Right ventricle myocardium inferior (tissue), 1 donor: ENCODE measurements at regions not wholly inside any gene's neighbourhood (a gene's known extent, or its start where the extent isn't known, plus 50 kb on each side); places are given as distances from the start of the nearest gene placed in this dataset.
"Not testable (repeated sequence)": the region's sequence is repeated elsewhere in the genome, so short reads cannot be mapped to it uniquely, and the experiment has no call there.

ENCODE experiments used
- ATAC-seq: fragments of 200-7000 bp; cut with Tn5 transposase; one replicate; pipeline ENCODE4 v1.9.1; 2020; ENCODE audit warnings: mild to moderate bottlenecking, moderate library complexity
- DNase-seq: peaks from one replicate; pipeline ENCODE4 v3.0.0; 2021; ENCODE audit errors: missing footprints
- intact Hi-C: fragments of 100-400 bp; cut with DNase I; formaldehyde crosslinking; loops from one replicate; pipeline ENCODE4 v1.11.0; 2022
- donor health status: DM: no; HTN: yes; CAD: no; lungs with severe emphysema.

DNA sequence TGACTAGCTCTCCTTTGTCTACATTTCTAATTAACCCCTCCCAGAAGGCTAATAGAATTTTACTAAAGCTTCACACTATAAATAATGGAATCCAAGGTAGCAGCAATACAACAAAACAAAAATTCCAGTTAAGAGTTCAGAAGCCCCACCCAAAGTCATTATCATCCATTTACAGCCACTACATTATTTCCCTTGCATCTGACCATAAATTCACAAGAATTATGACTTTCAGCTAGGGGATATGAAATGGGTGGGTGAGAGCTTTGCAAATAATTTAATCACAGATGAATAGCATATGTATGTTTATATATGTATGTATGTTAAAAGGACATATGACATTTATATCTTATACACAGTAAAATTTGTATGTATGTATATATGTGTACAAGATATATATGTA is 65.3 kb upstream of the PTGDR start:
- ATAC-seq (no peak), DNase-seq (no peak)
- intact Hi-C loops, result no loop called here

DNA sequence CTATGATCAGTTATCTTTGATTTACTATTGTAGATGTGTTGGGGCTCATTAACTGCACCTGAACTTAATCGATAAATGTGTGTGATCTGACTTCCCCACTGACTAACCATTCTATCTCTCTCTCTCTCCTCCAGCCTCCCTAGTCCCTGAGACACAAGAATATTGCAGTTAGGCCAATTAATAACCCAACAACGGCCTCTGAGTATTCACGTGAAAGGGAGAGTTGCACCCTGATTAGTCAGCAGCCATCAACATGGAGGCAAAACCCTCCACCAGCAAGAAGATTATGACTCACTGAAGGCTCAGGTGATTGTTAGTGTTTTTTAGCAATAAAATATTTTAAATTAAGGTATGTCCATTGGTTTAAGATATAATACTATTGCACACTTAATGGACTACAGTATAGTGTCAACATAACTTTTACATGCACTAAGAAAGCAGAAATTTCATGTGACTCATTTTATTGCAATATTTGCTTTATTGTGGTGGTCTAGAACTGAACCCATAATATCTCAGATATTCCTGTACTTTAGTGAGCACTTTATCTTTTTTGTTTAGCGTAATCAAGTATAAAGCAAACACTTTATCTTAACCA is 77.1 kb upstream of the PTGDR start:
- DNase-seq, result no peak
- intact Hi-C loops, result no loop called here
- no peak for ATAC-seq

DNA sequence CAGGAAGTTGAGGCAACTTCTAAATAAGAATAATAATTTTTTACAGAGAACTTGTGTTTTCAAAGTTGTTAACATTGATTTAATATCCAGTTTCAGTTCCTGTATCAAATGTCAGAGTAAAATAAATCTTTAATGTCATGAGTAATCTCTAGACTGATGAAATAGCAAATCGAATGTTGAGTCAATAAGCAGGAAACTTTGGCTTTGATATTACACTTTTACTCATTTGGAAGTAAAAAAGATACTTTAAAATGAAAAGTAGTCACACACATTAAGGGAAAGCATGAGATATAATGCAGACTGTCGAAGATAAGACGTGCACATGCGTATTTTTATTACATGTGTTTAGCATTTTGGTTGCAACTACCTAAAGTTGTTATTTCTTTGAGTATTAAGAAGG is 78.2 kb upstream of the PTGDR start:
- no peak for DNase-seq
- no peak for ATAC-seq

DNA sequence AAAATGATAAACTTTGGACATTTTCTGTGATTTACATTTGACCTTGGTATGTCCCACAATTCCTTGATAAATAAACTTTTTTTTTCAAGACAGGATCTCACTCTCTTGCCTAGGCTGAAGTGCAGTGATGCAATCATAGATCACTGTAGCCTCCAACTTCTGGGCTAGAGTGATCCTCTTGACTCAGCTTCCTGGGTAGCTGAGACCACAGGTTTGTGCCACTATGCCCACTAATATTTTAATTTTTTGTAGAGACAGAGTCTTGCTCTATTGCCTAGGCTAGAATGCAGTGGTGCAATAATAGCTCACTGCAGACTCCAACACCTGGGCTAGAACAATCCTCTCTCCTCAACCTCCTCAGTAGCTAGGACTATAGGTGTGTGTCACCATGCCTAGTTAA is 79.1 kb upstream of the PTGDR start:
- DNase-seq (no peak), ATAC-seq (no peak)
- intact Hi-C loops, result no loop called here

More for the DNA sequence above, 78.2 kb upstream of the PTGDR start:
- intact Hi-C loops, result no loop called here

DNA sequence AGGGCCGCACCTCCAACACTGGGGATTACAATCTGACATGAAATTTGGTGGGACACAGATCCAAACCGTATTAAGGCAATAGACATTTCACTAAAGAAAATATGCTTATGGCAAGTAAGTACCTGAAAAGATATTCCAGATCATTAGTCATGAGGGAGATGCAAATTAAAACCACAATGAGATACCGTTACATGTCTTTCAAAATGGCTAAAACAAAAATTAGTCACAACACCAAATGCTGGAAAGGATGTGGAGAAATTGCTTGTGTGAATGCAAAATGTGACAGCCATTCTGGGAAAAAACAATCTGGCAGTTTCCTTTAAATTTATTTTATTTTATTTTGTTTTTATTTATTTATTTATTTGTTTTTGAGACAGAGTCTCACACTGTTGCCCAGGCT is 82.3 kb upstream of the PTGDR start:
- ATAC-seq, result no peak

DNA sequence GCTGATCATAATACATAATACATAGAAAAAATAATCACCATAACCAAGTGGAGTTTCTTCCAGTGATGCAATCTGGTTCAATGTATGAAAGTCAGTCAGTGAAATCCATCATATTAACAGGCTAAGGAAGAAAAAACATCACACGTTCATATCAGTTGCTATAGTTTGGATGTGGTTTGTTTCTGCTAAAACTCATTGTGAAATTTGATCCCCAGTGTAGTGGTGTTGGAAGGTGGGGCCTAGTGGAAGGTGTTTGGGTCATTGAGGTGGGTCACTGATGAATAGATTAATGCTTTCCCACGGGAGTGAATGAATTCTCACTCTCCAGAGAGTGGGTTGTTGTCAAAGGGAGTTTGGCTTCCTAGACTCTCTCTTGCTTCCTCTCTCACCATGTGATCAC is 84.6 kb upstream of the PTGDR start:
- ATAC-seq (no peak), DNase-seq (no peak)
- intact Hi-C loops, result no loop called here

More for the DNA sequence above, 82.3 kb upstream of the PTGDR start:
- intact Hi-C loops, result no loop called here
- DNase-seq, result no peak

DNA sequence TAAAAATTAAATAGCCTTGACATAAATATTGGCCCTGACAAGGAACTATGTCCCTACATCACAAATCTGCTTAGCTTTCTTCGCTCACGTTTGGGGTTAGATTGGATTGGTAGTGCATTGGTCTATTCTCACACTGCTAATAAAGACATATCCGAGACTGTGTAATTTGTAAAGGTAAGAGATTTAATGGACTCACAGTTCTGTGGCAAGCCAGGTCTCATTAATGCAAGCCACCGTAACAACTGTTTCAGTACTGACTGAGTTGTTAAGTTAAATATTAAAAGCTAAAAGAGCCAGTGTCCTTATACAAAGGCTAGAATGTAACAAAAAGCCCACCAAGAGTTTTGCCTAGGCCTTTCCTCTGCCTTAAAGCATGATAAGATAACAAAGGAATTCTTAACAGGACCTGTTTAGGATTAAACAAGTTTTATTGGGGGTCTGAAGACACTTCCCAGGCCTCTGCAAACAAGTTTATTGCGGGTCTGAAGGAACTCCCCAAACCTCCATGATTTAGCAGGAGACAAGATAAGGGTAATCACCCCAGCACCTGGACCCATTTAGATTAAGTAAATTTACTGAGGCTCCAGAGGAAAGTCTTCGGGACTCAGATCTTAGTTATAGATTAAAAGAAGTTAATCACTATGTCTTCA is 88.2 kb upstream of the PTGDR start:
- intact Hi-C loops, result no loop called here
- no peak for DNase-seq
- no peak for ATAC-seq

DNA sequence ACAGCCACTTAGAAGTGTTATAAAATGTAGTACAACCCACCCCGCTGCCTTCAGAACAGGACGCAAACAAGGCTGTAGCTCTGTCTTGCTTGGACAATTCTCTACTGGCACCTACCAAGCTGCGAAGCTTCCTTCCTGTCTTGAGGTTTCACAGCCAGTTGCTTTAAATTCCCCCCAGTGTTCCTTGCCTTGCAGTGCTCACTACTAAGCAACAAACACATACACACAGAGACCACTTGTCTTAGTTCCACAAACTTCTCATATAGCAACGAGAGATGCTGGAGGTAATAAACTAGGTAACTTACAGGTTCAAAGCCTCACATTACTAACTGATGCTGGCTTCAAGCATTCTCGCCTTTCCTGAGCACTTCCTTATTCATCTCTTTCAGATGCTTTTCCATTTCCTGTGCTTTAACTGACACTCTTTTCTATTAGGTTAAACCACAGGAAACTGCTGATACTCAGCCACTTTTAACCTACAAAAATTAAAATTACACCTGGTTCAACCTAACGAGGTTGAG is 91.5 kb upstream of the PTGDR start:
- DNase-seq, result no peak
- no peak for ATAC-seq
- intact Hi-C loops, result no loop called here

DNA sequence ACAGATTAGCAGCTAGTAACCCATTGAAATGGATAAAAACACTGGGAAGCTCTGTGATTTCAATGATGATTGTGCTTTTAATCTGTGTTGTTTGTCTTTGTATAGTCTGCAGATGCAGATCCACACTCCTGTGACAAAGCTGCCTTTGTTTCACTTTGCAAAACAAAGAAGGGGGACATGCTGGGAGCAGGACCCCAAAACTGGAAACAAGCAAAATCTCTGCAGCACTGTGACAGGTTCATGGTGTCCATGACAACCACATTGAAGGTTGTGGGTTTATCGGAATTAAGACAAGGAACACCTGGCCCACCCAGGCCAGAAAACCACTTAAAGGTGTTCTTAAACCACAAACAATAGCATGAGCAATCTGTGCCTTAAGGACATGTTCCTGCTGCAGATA is 95.6 kb upstream of the PTGDR start:
- ATAC-seq, intact Hi-C loops: not testable (repeated sequence)
- peak; percentile 42 for DNase-seq

DNA sequence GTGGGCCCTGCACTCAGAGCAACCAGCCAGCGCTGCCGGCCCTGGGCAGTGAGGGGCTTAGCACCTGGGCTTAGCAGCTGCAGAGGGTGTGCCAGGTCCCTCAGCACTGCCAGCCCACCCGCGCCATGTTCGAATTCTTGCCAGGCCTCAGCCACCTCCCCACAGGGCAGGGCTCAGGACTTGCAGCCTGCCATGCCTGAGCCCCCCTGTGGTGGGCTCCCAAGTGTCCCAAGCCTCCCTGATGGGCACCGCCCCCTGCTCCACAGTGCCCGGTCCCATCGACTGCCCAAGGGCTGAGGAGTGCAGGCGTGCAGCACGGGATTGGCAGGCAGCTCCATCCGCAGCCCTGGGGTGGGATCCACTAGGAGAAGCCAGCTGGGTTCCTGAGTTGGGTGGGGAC is 98.0 kb upstream of the NID2 start:
- intact Hi-C loops, result no loop called here
- ATAC-seq (no peak), DNase-seq (no peak)

DNA sequence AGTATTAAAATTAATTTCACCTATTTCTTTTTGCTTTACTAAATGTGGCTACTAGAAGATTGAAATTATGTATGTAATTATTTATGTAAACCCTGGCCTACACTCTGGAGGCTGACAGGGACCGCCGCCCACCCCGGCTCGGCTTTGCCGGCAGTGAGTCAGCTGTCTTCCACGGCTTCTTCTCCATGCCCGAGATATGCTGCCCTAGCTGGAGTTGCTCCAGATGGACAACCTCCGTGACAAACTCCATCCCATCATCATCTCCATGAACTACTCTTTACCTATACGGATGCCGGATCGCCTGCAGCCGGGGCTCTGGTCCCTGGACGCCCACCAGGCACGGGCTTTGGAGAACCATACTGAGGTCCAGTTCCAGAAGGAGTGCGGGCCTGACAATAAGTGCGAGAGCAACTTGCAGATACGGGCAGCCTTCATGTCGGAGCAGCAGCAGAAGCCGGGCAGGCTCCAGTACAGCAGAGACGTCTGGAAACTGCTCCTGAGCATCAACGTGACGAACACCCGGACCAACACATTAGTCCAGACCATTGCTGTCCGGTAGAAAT is 86.9 kb upstream of the NID2 start:
- DNase-seq (no peak), ATAC-seq (no peak)
- intact Hi-C loops, result no loop called here

DNA sequence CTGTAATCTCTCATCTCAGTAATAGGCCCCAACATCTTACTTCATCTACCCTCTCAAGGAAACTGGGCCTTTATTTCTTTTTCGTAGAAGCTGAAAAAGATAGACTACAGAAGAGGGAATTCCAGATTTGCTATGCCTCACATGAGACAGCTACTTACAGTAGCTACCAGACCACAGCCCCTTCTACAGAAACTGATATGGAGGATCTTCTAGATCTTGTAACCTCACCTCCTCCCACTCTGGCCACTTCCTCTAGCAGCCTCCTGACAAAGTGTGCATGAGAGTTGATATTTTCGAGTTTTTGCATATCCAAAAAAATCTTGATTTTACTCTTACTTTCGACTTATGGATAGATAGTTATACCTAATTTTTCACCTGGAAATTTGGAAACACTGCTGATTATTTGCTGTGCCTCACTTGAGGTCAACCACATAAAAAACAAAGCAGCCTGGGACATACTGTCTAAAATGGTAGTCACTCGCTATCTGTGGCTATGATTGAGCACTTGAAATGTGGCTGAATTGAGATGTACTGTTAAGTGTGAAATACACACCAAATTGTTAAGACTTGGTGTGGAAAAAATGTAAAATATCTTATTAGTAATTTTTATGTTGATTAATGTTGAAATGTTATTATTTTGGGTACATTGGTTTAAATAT is 86.3 kb upstream of the NID2 start:
- DNase-seq (no peak), ATAC-seq (no peak)
- intact Hi-C loops, result no loop called here

DNA sequence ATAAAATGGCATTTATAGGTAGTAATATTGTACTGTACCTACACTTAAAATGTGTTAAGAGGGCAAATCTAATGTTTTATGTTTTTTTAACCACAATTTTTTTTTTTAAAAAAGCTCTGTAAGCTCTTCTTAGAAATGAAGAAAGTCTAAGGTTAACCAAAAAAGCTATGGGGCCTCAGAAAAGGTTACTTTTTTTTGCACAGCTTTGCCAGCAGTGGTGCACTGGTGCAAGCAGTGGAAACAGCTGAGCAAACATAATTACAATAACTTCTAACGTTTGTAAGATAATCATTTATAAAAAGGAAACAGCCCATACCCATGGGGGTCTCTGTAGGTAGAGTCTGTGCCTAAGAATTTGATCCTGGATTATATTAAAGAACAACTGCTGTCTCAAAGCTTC is 85.1 kb upstream of the NID2 start:
- ATAC-seq, result no peak
- intact Hi-C loops, result no loop called here

DNA sequence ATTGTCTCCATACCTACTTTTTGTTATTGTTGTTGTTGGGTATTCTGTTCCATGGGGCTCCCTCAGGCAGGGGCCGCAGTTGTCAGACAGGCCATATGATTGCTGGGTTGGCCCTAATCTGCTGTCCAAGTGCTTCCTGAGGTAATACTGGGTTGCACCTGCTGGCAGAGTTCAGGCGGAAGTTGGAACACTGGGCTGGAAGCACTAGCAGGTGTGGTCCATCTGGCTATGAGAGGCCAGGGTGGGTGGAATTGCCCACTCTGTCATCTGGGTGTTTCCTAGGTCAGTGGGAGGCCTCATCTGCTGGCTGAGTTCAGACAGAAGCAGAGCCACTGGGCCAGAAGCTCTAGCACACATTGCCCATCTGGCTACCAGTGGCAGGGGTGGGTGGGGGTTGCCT is 81.3 kb upstream of the NID2 start:
- intact Hi-C loops, result no loop called here
- ATAC-seq (no peak), DNase-seq (no peak)

More for the DNA sequence above, 85.1 kb upstream of the NID2 start:
- no peak for DNase-seq

DNA sequence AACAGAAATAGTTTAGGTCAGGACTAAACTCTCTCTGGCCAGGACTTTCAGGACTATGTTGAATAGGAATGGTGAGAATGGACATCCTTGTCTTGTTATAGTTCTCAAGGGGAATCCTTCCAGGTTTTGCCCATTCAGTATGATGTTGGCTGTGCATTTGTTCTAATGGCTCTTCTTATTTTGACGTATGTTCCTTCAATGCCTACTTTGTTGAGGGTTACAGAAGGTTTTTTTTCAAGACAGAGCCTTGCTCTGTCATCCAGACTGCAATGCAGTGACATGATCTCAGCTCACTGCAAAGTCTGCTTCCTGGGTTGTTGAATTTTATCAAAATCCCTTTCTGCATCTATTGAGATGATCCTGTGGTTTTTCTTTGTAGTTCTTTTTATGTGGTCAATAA is 79.5 kb upstream of the NID2 start:
- no peak for ATAC-seq
- intact Hi-C loops, result no loop called here
- no peak for DNase-seq

DNA sequence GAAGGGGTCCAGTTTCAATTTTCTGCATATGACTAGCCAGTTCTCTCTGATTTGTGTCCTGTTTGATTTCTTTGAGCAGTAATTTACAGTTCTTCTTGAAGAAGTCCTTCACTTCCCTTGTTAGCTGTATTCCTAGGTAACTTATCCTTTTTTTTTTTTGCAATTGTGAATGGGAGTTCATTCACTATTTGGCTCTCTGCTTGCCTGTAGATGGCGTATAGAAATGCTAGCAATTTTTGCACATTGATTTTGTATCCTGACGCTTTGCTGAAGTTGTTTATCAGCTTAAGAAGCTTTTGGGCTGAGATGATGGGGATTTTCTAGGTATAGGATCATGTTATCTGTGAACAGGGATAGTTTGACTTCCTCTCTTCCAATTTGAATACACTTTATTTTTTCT is 77.6 kb upstream of the NID2 start:
- DNase-seq (no peak), ATAC-seq (no peak)
- intact Hi-C loops, result no loop called here

DNA sequence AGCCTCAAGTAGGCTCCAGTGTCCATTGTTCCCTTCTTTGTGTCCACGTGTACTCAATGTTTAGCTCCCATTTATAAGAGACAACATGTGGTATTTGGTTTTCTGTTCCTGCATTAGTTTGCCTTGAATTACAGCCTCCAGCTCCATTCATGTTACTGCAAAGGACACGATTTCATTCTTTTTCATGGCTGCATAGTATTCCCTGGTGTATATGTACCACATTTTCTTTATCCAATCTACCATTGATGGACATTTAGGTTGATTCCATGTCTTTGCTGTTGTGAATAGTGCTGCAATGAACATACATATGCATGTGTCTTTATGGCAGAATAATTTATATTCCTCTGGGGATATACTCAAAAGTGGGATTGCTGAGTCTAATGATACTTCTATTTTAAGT is 75.2 kb upstream of the NID2 start:
- intact Hi-C loops, DNase-seq: not testable (repeated sequence)

DNA sequence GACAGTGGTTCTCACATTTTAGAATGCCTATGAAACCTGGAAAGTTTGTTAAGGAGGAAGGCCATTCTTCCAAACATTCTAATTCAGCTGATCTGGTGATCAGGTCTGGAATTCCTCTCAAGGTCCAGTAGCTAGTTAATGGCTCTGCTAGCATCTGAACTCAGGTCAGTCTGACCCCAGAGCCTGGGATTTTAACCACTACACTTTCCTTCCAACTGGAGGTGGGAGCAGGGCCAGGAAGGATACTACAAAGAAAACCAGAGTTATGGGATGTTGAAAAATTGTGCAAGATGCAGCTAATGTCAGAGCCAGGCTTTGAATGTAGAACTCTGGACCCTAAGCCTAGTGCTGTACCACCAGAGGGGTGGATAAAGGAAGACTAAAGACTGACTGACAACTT is 73.6 kb upstream of the NID2 start:
- ATAC-seq, result no peak
- intact Hi-C loops, result no loop called here
- DNase-seq, result no peak

More for the DNA sequence above, 75.2 kb upstream of the NID2 start:
- ATAC-seq, result not testable (repeated sequence)

DNA sequence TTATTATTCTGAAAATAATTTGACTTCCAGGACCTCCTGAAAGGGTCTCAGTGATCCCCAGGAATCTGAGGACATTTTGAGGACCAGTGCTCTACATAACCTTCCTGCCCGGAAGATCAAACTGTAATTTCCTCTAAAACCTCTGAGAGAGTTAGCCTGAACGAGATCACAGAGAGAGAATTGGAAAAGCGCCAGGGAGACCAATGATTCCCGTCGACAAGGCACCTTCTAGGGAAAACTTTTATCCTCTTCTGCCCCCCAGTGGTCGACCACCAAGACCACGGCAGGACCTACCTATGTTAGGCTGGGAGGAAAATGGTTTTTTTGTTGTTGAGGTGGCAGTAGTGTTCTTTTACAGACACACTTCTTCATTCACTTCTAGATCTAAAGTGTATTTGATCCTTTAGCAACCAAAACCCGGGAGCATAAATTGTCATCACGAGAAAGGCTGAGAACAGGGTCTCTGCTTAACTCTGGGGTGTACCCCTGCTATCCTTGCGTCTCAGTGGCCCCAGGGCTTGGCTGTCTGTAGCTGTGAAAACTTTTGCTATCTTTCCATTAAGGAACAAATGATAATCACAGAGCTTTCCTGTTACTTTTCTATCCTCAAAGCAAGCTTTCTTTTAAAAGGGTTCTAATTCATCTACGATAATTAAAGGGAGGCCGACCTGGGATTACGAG is 62.9 kb upstream of the NID2 start:
- ATAC-seq, result peak; percentile 88
- DNase-seq, result no peak
- intact Hi-C loops, result loop anchor here (1.0 to 10.0 kb wide), 2 partner anchors 135 to 347 kb away; no protein-coding TSS in a partner anchor
